Adipocyte (in vitro differentiated cells): ENCODE measurements at regions not wholly inside any gene's neighbourhood (a gene's known extent, or its start where the extent isn't known, plus 50 kb on each side); places are given as distances from the start of the nearest gene placed in this dataset.

ENCODE experiments used
- DNase-seq: peaks from one replicate; pipeline ENCODE4 v3.0.0-alpha.2; 2015; ENCODE audit warnings: low read depth
- H3K27me3 ChIP-seq: replicated peaks from 2 replicates; pipeline ENCODE4 v1.7.0; 2013; ENCODE audit warnings: mild to moderate bottlenecking, low read length, moderate library complexity; ENCODE audit not compliant: control insufficient read depth, insufficient read depth
- H3K36me3 ChIP-seq: 2 replicates; pipeline ENCODE4 v1.7.0; 2013; ENCODE audit warnings: low read length, mild to moderate bottlenecking, moderate library complexity; ENCODE audit not compliant: control insufficient read depth, insufficient read depth, severe bottlenecking
- H3K4me1 ChIP-seq: 2 replicates; pipeline ENCODE4 v1.7.0; 2013; ENCODE audit warnings: mild to moderate bottlenecking, low read length, moderate library complexity; ENCODE audit not compliant: control insufficient read depth, insufficient read depth
- H3K4me3 ChIP-seq: 2 replicates; pipeline ENCODE4 v1.7.0; 2013; ENCODE audit warnings: mild to moderate bottlenecking, low read length, moderate library complexity
- H3K9ac ChIP-seq: 2 replicates; pipeline ENCODE4 v1.7.0; 2013; ENCODE audit warnings: mild to moderate bottlenecking, low read length, moderate library complexity
- H3K9me3 ChIP-seq: 2 replicates; pipeline ENCODE4 v1.7.0; 2013; ENCODE audit warnings: mild to moderate bottlenecking, low read length, moderate library complexity; ENCODE audit not compliant: control insufficient read depth

DNA sequence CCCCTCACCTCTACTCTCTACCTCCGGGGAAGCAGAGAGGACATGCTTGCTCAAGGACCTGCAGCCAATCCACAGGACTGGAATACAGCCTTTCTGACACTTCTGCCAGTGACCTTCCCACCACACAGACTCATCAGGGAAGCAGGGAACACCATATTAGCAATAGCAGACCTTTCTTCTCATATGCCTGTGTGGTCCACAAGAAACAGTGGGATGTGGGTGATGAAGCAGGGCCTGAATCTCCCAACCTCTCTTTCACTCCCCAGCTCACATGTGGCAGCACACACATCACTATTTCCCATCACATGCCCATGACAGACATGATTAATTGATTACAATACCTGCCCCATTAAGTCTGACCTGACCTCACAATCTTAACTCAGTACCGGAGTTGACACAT, 695.1 kb downstream of the MATN1 start:
- Histone ChIP-seq H3K9ac (no peak overlapping the region), H3K36me3 (no peaks in the 10 kb centered on the region), H3K4me3 (no peak overlapping the region), H3K27me3 (peaks cover 16% of the 10 kb centered on the region), H3K4me1 (no peaks in the 10 kb centered on the region), H3K9me3 (peaks cover 16% of the 10 kb centered on the region)
- no peak for DNase-seq

DNA sequence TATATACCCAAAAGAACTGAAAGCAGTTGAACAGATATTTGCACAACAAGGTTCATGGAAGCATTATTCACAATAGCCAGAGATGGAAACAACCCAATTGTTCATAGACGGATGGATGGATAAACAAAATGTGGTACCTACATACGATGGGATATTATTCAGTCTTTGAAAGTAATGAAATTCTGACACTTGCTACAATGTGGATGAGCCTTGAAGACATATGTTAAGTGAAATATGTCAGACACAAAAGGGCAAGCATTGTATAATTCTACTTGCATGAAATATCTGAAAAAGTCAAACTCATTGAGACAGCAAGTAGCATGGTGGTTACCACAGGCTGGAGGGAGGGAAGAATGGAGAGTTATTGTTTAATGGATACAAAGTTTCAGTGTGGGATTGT, 696.1 kb downstream of the MATN1 start:
- no peaks in the 10 kb centered on the region for H3K36me3 ChIP-seq
- H3K4me3 ChIP-seq: no peak overlapping the region
- no peak for DNase-seq
- no peaks in the 10 kb centered on the region for H3K4me1 ChIP-seq
- peaks cover 14% of the 10 kb centered on the region for H3K27me3 ChIP-seq
- H3K9me3 ChIP-seq: peaks cover 18% of the 10 kb centered on the region
- H3K9ac ChIP-seq: no peak overlapping the region

DNA sequence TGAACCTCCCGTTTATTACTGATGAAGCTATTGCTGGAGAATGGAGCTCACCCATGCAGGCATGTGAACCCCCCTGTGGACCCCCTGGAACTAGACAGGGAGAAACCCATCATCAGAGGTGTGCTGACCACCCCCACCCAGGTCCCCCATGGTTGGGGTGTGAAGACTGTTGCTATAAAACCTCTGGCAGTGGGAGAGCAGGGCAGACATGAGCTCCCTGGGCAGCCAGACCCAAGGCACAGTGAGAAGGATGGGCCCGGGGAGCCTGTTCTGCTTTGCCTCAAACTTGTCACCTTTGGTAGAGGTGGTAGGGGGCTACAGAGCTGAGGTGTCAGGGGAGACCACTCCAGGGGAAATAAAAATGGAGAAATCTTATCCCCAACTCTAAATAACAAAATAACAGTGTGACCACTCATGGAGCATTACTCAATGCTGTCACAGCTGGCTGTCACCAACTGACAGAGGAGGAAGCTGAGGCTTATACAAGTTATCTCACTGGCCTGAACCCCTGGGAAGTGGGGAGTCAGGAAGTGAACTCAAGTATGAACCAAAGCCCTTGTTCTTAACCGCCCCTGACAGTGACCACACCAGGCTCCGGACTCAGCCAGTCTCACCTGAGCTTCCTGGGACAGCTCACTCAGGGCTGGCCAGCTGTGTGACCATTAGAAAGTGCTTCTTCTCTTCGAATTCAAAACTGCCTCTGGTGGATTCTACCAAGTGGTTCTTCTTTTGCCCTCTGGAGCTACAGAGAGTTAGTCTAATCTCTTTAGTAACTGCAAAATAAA, 698.8 kb downstream of the MATN1 start:
- Histone ChIP-seq H3K4me3 (no peak overlapping the region), H3K4me1 (no peaks in the 10 kb centered on the region), H3K36me3 (no peaks in the 10 kb centered on the region), H3K27me3 (peaks cover 11% of the 10 kb centered on the region), H3K9me3 (peaks cover 18% of the 10 kb centered on the region), H3K9ac (no peak overlapping the region)
- DNase-seq: no peak

DNA sequence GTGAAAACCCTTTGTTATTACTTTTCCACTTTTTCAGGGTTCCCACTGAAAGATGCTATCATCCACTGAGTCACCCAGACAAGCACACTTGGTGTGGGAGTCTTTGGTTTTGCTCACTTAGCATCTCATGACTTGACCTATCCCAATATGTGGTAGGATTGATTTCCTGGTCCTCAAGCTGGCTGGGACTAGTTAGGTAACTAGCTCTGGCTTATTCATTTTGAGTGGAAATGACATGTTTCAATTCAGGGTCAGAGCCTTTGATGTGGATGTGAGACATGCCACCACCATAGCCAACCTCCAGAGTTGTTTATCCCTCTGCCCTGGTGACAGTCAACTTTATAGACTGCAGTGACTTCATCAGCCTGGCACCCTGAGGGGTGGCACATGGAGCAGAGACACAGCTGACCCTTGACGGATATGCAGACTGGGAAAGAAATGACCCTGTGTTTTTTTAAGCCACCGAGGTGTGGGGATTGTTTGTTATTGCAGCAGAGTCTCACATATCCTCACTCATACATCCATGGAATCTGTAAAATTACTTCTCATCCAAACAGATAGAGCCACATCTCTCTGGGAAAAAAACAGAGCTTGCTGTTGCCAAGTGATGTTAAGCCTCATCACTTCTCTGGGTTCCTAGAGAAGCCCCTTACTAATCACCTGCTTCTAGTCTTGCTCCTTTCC, 699.9 kb downstream of the MATN1 start:
- Histone ChIP-seq H3K9me3 (peaks cover 23% of the 10 kb centered on the region), H3K36me3 (no peaks in the 10 kb centered on the region), H3K27me3 (peaks cover 11% of the 10 kb centered on the region), H3K9ac (no peak overlapping the region), H3K4me1 (no peaks in the 10 kb centered on the region), H3K4me3 (no peak overlapping the region)
- no peak for DNase-seq

DNA sequence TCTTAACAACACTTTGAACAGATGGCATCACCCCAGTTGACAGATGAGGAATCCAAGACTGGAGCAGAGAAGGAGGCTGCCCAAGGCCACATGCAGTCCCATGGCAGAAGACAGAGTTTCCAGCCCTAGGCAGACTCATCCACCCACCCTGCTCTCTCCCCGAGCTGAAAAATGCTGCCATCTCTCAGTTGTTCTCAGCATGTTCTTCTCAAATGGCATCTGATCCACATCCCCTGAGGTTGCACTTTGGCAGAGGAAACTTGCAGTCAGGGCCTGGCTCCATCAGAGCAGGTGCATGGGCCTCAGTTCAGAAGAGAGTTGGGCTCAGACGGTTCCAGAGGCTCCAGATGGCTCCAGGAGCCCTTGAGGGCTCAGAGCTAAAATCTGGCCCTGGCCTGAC, 709.4 kb downstream of the MATN1 start:
- H3K4me1 ChIP-seq: no peaks in the 10 kb centered on the region
- peaks cover 20% of the 10 kb centered on the region for H3K27me3 ChIP-seq
- H3K36me3 ChIP-seq: no peaks in the 10 kb centered on the region

DNA sequence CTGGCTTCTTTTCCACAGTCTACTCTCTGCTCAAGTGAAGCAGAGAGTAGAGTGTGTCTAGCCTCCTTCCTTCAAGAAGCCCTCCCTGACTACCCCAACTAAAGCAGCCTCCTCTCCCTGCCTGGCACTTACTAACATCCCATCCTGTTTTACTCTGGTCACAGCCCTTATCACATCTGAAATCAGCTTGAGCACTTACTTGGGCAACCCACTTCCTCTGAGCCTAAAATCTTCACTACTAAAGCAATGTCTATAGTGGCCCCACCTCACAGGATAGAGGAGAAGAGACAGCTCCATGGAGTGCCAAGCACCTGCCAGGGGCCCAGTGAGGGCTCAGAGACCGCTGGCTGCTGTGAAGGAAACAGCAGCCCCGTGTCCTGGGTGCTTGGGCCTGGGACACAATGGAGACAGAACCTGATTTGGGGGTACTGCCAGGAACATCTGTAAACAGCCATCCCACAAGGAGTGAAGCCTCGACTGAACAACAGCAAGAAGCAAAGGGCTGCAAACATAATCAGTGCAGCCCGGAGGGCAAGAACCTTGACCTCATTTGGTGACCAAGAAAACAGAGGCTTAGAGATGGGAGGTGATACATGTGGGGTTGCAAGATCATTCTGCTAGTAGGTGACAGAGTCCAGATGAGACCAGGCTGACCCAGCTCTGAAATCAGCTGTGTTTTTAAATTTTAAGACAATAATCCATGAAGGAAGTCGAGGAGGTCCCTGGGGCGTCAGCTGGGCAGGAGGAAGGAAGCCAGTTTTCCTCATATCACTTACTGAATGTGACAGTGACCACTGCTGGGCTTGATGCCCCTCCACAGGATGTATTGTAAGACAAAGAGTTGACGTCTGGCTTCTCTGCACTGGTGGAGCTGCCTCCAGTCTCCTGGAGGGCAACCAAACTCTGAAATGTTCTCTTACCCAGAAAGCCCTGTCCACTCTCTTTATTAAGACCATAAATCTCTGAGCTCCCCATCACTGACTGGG, 710.6 kb downstream of the MATN1 start:
- DNase-seq: no peak
- H3K9ac ChIP-seq: no peak overlapping the region
- peaks cover 25% of the 10 kb centered on the region for H3K27me3 ChIP-seq
- H3K4me1 ChIP-seq: no peaks in the 10 kb centered on the region
- no peak overlapping the region for H3K4me3 ChIP-seq
- H3K36me3 ChIP-seq: no peaks in the 10 kb centered on the region
- peaks cover 5% of the 10 kb centered on the region for H3K9me3 ChIP-seq

More for the DNA sequence above, 709.4 kb downstream of the MATN1 start:
- H3K9me3 ChIP-seq: peaks cover 17% of the 10 kb centered on the region
- no peak overlapping the region for H3K4me3 ChIP-seq
- no peak overlapping the region for H3K9ac ChIP-seq
- no peak for DNase-seq

DNA sequence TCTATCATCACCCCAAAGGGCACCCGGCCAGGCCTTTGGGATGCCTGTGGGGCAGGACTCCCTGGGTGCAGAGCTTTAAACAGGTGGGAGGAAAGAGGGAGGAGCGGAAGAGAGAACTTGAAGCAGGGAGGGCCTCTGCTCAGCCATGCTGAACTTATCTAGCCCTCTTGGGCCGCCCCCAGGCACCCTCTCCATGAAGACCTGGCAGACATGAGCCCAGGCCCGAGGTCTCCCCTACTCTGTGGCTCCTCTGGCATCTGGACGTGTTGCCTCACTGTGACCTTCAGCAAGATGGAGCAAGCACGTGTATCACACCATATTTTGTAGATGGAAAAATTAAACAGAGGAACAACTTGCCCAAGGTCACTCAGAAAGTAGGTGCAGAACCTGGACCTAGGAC, 711.4 kb downstream of the MATN1 start:
- no peaks in the 10 kb centered on the region for H3K4me1 ChIP-seq
- H3K9me3 ChIP-seq: no peaks in the 10 kb centered on the region
- no peak overlapping the region for H3K9ac ChIP-seq
- no peaks in the 10 kb centered on the region for H3K36me3 ChIP-seq
- DNase-seq: no peak
- peaks cover 25% of the 10 kb centered on the region for H3K27me3 ChIP-seq
- H3K4me3 ChIP-seq: no peak overlapping the region

DNA sequence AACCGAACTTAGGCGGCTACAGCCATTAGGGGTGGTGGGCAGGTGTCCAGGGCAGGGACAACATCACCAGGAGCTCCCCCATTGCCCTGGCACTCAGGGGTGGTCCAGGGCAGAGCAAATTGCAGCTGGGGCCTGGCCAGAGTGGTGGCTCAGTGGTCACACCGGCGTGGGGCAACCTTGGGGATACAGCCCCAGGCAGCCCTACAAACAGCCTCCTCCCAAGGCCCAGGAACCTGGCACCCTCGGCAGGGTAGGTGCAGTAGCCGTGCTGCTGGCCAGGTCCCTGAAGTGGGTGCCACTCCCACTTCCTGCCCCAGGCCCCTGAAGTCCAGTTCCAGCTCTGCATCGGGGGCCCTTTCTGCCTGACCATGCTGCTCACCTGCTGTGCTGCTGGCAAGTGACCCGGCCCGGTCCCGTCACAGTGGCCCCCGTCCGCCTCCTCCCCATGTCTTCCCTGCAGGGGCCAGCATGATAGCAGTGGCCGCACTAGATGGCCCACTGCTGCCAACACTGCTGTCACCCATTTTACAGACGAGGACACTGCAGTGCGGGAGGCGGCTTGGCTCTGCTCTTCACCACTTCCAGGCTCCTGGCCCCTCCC, 712.8 kb downstream of the MATN1 start:
- DNase-seq: no peak
- Histone ChIP-seq H3K4me3 (no peak overlapping the region), H3K9ac (no peak overlapping the region), H3K4me1 (no peaks in the 10 kb centered on the region), H3K27me3 (peaks cover 33% of the 10 kb centered on the region), H3K36me3 (no peaks in the 10 kb centered on the region), H3K9me3 (no peaks in the 10 kb centered on the region)

DNA sequence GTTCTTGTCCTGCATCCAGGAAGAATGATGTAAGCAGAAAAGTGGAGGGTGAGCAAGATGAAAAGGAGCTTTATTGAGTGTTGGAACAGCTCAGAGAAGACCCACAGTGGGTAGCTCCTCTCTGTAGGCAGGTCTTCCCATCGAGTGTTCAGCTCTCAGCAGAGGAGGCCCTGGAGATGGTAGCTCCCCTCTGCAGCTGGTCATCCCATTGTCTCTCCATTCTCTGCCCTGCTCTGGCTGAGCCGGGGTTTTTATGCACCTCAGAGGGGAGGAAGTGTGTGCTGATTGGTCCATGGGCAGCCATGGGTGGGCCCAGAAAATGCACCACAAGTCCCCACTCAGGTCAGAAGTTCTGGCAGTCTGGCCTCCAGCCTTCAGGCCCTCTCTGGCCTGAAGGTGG, 713.7 kb downstream of the MATN1 start:
- no peaks in the 10 kb centered on the region for H3K9me3 ChIP-seq

DNA sequence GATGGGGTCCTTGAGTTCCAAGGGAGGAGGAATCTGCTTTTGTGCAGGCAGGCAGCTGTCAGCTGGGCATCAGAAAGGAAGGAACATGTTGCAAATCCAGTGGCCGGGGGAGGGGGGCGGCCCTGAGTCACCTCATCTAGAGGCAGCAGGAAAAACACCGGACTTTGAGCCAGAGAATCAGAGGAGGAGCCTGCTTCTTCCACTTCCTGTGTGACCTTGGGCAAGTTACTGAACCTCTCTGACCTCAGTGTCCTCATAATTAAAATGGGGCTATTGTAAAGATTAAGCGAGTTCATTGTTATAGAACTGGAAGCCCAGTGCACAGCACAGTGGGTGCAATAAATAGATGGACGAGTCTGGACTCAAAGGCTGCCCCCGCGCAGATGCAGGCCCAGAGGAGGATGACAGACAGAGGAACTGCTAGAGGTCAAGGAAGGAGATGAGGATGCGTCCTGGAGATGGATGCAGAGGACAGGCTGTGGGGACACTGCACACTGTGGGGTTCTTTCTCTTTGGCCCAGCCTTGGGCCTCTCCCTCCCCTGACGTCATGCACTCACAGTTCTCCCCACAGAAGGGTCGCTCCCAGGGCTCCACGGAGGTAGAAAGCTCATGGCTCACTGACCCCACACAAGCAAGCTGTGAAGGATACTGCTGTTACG, 714.3 kb downstream of the MATN1 start:
- no peak overlapping the region for H3K4me3 ChIP-seq
- no peak for DNase-seq
- H3K27me3 ChIP-seq: peaks cover 34% of the 10 kb centered on the region
- H3K36me3 ChIP-seq: no peaks in the 10 kb centered on the region
- H3K9ac ChIP-seq: no peak overlapping the region
- H3K4me1 ChIP-seq: no peaks in the 10 kb centered on the region
- H3K9me3 ChIP-seq: no peaks in the 10 kb centered on the region

More for the DNA sequence above, 713.7 kb downstream of the MATN1 start:
- H3K9ac ChIP-seq: no peak overlapping the region
- H3K36me3 ChIP-seq: no peaks in the 10 kb centered on the region
- H3K27me3 ChIP-seq: peaks cover 34% of the 10 kb centered on the region
- no peaks in the 10 kb centered on the region for H3K4me1 ChIP-seq
- no peak for DNase-seq
- H3K4me3 ChIP-seq: no peak overlapping the region
